ENCODE measurements at regions not wholly inside any gene's neighbourhood (a gene's known extent, or its start where the extent isn't known, plus 50 kb on each side); places are given as distances from the start of the nearest gene placed in this dataset.

GRCh38 chr20:60957621-60958020 lies 294.4 kb upstream of the CDH4 start:
- DNase-seq (ENCODE audit: insufficient read length, low spot score) (no peak), FAIRE-seq (no peak)
- TF ChIP-seq CTCF (IDR thresholded peaks at IDR 0.05; ENCODE audit: insufficient read depth, missing control alignments), result no peak

DNA sequence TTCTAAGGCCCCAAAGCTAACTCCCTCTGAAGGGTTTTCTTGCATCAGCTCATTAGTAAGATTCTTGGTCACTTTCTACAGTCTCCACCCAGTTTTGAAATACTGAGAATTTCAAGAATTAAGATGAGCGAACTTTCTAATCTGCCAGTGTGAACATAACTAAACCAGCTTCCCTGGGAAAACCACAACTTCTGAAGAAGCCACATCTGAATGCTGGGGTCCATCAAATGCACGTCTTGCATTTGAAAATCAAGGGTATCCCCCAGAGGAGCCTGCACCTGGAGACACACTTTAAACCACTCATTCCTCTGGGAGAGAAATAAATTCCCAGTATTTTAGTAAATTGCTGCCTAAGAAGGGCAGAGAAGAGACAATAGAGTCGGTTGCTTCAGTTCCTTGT lies 292.1 kb upstream of the CDH4 start:
- no peak for TF ChIP-seq CTCF (IDR thresholded peaks at IDR 0.05; ENCODE audit: insufficient read depth, missing control alignments)
- no peak for FAIRE-seq
- DNase-seq (ENCODE audit: insufficient read length, low spot score), result no peak

GRCh38 chr20:60960500-60960899 lies 291.6 kb upstream of the CDH4 start:
- FAIRE-seq (no peak), DNase-seq (ENCODE audit: insufficient read length, low spot score) (no peak)
- TF ChIP-seq CTCF (IDR thresholded peaks at IDR 0.05; ENCODE audit: insufficient read depth, missing control alignments), result no peak

GRCh38 chr20:60961551-60961950 lies 290.5 kb upstream of the CDH4 start:
- no peak for DNase-seq (ENCODE audit: insufficient read length, low spot score)
- FAIRE-seq, result no peak
- TF ChIP-seq CTCF (IDR thresholded peaks at IDR 0.05; ENCODE audit: insufficient read depth, missing control alignments), result no peak

GRCh38 chr20:60962367-60963045 lies 289.6 kb upstream of the CDH4 start:
- DNase-seq (ENCODE audit: insufficient read length, low spot score), result no peak
- no peak for FAIRE-seq
- no peak for TF ChIP-seq CTCF (IDR thresholded peaks at IDR 0.05; ENCODE audit: insufficient read depth, missing control alignments)

GRCh38 chr20:60963146-60963545 lies 288.9 kb upstream of the CDH4 start:
- DNase-seq (ENCODE audit: insufficient read length, low spot score) (no peak), FAIRE-seq (no peak)
- TF ChIP-seq CTCF (IDR thresholded peaks at IDR 0.05; ENCODE audit: insufficient read depth, missing control alignments), result no peak

DNA sequence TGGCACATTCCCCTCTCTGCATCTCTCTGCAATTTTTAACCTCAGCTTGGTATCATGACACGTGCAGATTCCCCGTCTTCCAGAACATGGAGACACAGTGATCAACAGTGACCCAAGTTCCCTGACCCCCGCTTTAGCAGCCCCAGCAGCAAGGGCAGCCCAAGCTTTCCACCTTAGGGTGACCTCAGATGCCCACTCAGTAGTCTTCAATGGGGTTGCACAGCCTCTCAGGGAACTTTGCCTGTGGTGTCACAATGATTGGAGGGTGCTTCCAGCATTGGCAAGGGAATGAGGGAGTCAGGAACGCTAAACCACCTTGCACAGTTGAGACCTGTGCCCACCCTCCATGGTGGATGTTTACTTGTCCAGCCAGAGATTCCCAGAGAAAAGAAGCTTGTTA lies 287.1 kb upstream of the CDH4 start:
- DNase-seq (ENCODE audit: insufficient read length, low spot score), result no peak
- no peak for FAIRE-seq
- no peak for TF ChIP-seq CTCF (IDR thresholded peaks at IDR 0.05; ENCODE audit: insufficient read depth, missing control alignments)

Data from D721Med (cell line).